Embryonic facial prominence (tissue), 1 donor: ENCODE measurements at regions not wholly inside any gene's neighbourhood (a gene's known extent, or its start where the extent isn't known, plus 50 kb on each side); places are given as distances from the start of the nearest gene placed in this dataset.

ENCODE experiments used
- DNase-seq: peaks from one replicate; pipeline ENCODE4 v3.0.0-alpha.2; 2016; ENCODE audit errors: extremely low spot score

- no peak for DNase-seq
These were observed 75.3 kb upstream of the PLCL2 start for GRCh38 chr3:16809482-16809881.

GRCh38 chr3:16809993-16810392 lies 74.8 kb upstream of the PLCL2 start:
- no peak for DNase-seq

- DNase-seq = no peak
These were observed 74.0 kb upstream of the PLCL2 start for GRCh38 chr3:16810593-16811367.

- DNase-seq = no peak
These were observed 72.8 kb upstream of the PLCL2 start for GRCh38 chr3:16811950-16812349.

GRCh38 chr3:16813336-16813735 lies 71.4 kb upstream of the PLCL2 start:
- DNase-seq = no peak

GRCh38 chr3:16816048-16816780 lies 68.5 kb upstream of the PLCL2 start:
- DNase-seq = no peak

- DNase-seq = no peak
These were observed 67.6 kb upstream of the PLCL2 start for GRCh38 chr3:16817197-16817596.

GRCh38 chr3:16818194-16818593 lies 66.6 kb upstream of the PLCL2 start:
- no peak for DNase-seq

DNA sequence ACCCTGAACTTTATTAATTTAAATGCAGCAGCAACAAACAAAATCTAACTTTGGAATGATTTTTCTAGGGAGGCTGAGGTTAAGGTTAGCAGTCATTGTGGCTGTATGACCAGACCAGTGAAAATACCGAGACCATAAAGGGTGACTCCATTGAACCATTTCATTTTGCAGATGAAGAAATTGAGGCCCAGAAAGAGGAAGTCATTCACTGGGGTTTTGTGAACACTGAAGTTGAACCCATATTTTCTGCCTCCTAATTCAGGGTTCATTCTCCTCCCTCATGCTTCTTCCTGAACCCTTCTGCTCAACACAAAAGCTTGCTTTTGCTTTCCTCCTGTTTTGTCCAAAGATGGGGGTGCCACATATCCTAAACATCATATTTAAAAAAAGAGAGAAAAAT lies 65.8 kb upstream of the PLCL2 start:
- DNase-seq = no peak

DNA sequence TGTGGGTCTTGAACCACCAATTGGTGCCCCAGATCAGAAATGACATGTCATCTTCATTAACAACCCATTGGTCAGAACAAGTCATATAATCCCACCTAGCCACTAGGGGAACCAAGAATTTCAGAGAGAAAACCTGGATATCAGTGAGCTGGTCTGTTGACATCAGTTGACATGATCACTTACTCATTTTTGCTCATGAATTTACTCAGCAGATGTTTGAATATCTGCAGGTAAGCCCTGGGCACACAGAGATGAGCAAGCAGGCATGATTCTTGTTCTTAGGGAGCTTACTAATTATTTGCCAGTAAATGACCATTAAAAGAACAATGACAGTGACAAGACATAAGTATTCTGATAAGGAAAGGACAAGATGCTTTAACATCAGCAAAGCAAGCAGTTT lies 64.3 kb upstream of the PLCL2 start:
- DNase-seq = no peak

DNA sequence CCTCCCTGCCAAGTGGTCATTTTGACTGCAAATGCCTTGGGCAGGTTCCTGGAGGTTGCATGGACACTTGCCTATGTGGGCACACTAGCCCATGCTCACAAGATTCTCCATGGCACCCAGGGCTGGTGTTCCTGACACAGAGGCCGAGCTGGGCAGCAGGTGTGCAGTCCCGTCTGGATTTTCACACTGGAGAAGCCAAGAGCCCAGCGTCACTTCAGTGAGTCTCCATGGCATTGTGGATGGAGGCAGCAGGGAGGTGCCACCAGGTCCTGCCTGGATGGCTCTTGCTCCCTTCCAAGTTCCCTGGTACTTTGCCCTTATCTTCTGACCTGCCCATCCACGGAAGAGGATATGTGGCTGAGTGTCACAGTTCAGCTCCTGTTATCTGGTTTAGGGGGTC lies 63.7 kb upstream of the PLCL2 start:
- DNase-seq = no peak

GRCh38 chr3:16824081-16824696 lies 60.6 kb upstream of the PLCL2 start:
- no peak for DNase-seq

DNA sequence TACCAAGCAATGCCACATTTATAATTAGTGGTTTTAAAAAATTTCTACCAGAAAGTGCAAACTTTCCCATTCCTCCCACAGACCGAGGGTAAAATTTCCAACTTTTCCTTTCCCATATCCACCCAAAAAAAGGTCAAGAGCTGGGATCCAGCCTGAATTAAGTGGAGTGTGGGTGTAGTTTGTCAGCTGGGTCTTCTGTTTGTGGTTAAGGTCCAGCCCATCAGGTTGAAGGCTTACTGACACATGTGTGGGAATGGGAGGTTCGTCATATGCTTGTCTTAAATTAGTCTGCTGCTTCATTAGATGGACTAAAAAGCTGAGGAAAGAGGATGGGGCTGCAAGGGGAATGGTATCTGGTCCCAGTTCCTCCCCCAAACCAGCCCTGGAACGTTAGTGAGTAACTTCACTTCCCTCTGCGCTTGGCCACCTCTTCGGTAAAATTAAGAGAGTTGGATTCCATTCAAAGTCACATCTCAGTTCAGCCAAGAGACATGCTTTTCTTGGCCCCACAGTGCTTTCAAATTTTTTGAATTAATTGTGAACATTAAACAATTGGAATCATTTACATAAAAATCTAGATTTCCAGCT lies 59.0 kb upstream of the PLCL2 start:
- DNase-seq = no peak

GRCh38 chr3:16828815-16829214 lies 55.9 kb upstream of the PLCL2 start:
- no peak for DNase-seq

DNA sequence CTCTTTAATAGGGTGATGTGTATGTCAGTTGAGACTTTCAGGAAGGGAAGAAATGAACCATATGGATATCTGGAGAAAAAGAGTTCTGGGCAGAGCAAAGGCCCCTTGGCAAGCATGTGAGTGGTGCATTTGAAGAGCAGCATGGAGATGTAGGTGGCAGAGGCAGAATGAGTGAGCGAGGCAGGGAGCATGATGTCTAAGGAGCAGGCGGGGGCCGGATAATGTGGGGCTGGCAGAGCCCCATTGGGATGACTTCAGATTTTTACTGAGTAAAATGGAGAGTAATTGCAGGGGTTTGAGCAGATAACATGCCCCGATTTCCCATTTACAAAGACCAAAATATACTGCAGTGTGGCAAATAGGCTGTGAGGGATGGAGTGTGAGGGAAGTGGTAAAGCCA lies 52.9 kb upstream of the PLCL2 start:
- DNase-seq = no peak

- DNase-seq = no peak
These were observed 50.5 kb upstream of the PLCL2 start for GRCh38 chr3:16834214-16834613.

GRCh38 chr3:16834753-16835152 lies 50.0 kb upstream of the PLCL2 start:
- no peak for DNase-seq
